Activated CD4-positive, alpha-beta T cell treated with anti-CD3 and anti-CD28 coated beads for 1 hour (primary cell): ENCODE measurements at regions not wholly inside any gene's neighbourhood (a gene's known extent, or its start where the extent isn't known, plus 50 kb on each side); places are given as distances from the start of the nearest gene placed in this dataset.

Source experiments
- DNase-seq: peaks from one replicate; pipeline ENCODE4 v3.0.0-alpha.2; 2020

DNA sequence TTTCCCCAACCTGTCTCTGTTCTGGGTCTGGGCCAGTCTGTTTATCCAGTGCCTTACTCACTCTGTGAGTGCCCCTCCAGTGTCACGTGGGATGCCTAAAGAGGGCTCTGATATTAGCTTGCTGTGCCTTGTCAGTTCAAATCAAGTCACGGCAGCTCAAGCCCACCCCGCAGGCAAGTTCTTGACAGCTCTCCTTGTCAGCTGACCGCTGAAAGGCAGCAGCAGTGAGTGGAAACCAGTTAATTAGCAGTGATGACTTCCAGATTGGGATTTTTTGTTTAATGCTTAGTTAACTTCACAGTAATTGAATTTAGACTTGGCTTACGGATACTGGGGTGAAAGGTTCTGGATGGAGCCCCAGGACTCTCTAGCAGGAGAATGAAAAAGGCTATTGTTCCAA, 210.1 kb downstream of the PSAT1 start:
- no peak for DNase-seq

DNA sequence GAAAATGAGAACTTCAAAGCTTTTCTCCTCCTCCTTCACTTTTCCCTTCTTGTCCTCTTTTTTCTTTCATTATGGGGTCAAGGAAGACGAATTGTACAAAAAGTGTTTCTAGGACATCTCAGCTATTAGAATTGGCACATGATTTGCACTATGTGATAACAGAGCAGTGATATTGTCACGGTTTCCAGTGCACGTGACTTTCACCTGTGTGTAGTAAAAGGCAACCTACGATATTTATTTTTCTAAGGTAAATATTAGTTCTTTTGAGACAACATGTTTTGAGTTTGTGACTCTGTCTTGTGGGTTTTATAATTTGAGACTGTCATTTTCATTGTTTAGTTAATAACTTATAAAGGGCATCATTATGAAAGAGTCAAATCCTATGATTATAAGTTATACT, 213.1 kb downstream of the PSAT1 start:
- DNase-seq = no peak

DNA sequence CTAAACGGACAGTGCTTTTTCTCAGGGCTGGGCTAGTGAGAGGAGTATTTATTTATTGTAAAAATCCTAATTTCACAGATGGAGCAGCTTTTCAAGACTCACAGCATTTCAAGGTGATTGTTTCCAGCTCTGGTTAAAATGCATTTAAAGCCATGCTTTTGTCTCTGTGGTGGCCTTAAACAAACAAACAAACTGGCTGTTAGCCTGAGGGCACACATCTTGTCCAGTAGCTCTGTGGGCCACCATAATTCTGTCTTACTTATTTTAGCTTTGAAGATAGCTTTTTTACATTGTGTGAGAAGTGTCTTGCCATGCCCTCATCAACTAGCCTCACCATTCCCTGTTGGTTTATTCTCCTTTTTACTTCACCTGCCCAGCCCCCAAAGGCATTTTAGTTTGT, 218.2 kb downstream of the PSAT1 start:
- no peak for DNase-seq

DNA sequence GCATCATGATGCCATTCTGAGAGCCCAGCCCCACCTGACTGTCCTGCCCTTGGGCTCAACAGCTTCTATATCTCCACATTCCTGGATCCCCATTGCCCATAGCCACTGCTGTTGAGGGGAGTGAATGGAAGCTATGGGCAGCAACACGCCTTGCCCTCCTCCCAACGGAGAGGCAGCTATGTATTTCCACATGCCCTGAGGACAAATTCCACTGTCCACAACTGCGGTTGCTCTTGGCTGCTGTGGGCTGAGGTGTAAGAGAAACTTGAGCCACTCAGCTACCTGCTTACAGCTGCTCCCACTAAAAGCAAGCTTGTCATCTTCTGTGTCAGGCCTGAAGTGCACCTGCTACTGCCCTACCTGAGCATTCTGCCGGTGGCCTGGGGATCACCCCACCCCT, 222.9 kb downstream of the PSAT1 start:
- DNase-seq = no peak

DNA sequence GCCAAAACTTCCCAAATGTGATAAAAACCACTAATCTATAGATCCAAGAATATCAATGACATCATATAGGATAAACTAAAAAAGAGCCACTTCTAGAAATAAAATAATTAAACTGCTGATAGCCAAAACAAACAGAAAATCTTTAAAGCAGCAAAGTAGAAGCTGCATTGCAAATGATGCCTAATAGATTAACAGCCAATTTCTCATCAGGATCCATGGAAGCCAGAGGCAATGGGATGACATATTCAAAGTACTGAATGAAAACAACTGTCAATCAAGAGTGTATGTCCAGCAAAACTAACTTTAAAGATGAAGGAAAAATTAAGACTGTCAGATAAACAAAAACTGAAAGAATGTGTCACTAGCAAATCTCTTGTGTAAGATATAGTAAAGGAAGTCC, 224.8 kb downstream of the PSAT1 start:
- DNase-seq = no peak

DNA sequence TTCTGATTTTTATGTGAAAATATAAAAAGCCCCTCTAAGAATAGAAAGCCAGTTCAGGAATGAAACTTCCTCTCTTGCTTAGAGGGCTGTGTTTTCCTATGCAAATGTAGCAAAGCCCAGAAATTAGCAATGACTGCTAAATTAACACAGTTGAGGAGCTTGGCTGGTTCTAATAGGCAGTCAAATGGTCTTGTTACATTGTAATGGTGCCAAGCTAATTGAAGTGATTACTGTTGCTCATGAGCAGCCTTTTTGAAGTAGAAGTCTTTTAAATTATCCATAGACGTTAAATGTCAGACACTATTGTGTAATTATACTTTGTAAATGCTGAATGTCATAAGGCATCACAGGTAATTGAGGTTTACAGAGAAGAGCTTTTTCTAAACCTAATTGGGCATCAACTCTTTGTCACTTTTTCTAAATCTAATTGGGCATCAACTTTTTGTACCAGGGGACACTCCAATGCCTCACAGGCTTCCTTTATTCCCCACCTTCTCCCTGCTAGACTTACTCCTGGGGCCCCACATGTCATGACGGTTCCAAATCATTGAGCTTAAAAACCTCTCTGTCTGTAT, 229.1 kb downstream of the PSAT1 start:
- DNase-seq = no peak

GRCh38 chr9:78533500-78533899, 236.6 kb downstream of the PSAT1 start:
- DNase-seq = no peak

GRCh38 chr9:78539188-78539587, 242.3 kb downstream of the PSAT1 start:
- no peak for DNase-seq

DNA sequence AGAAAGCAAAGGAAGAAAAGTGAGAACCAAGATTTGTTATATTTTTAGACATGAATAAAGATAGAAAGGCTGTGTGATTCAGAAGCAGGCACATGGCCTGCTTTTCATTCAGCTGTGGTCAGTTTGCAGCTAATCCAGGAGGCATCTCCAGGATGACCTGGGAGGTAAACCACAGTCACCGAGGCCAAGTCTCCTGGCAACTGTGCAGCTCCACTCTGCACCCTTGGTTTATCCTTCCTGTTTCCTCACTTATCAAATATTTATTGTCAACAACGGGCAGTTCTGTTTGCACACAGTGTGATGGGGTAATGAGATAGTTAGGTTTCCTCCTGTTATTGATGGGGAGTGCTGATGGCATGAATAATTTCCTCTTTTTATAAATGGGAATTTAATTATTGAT, 243.0 kb downstream of the PSAT1 start:
- DNase-seq = no peak

DNA sequence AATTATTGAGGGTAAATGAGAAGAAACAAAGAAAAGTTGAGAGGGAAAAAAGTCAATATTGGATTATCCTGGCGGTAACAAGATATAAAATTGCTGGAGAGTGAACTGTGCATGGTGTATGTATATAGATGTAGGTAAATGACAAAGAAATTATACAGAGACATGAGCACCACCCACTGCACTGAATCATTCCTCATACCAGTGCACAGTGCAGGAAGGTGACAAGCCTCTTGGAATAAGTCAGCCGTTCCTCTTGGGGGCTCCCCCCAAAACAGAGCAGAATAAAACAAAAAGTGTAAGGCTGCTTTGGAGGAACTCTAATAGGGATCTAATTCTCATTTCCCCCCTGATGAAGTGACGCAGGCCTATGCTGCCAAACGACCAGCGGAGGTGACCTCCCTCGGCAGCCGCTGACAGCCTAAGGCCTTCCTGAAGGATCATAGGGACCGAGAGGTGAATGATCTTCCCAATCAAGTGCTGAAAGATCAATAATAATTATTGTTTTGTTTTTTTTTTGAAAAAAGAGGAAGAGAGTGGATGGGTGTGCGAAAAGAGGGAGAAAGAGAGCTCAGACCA, 245.0 kb downstream of the PSAT1 start:
- no peak for DNase-seq

DNA sequence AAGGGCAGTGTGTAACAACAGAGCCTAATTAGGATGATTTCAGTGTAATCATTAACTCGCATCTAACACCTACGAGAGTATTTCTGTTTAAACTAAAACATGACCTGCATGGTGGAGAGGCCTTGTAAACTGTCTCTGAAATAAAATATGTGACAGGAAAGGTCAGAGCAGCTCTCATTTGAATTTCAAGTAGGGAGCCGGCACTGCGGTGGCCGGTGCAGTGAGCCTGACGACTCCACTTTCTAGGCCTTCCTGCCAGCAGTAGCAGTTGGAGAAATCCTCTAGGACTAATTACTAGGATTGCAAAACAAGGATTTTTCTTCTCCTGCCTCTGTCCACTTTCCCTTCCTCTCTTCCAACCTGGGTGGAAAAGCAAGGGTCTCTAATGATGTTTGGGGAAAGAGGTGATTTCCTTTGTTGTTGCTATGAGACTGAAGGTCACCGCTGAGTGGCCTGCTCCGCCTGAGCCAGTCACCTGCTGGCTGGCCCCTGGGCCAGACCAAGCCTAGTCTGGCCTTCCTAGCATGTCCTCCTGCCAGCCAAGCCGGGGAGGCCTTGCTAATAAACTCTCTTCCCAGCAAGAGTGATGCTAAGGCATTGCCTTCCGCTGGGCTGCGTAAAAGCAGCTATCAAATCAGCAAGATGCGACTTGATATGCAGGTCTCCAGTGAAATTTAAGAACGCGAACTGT, 245.7 kb downstream of the PSAT1 start:
- DNase-seq = no peak

DNA sequence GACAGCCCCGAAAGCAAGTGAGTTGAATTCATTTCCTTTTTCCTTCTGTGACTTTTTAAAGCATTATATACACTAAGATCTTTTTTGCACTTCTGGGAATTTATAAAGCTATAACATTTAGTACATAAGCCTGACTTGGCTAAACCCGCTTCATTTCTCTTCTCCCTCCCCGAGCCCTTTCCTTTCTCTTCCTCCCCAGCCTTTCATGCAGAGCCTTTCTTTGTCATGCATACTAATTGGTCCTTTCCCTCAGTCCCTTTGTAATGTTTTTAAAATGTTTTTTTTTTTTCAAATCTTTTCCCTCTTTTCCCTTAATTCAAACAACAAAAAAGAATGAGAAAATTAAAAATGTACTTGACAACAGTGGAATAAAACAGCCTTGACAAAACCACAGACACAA, 246.4 kb downstream of the PSAT1 start:
- DNase-seq = no peak

DNA sequence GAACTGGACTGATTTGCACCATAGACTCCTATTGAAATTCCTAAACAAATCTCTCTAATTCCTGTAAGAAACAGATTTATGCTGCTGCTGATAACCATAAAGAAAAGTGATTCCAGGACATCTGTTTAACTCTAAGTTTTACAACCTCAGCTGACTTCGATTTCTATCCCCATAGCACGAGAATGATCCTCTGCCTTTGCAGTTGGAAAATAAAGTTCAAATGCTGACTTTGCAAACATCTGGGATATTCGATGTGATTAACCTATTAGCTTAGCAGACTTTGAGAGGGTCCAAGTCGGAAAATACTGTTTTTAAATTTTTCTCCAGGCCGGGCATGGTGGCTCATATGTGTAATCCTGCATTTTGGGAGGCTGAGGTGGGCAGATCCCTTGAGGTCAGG, 247.3 kb downstream of the PSAT1 start:
- no peak for DNase-seq

GRCh38 chr9:78547831-78548230, 250.9 kb downstream of the PSAT1 start:
- DNase-seq = no peak

- DNase-seq = no peak
These were observed 251.7 kb downstream of the PSAT1 start for GRCh38 chr9:78548670-78549069.

GRCh38 chr9:78549711-78550110, 252.8 kb downstream of the PSAT1 start:
- DNase-seq = no peak

DNA sequence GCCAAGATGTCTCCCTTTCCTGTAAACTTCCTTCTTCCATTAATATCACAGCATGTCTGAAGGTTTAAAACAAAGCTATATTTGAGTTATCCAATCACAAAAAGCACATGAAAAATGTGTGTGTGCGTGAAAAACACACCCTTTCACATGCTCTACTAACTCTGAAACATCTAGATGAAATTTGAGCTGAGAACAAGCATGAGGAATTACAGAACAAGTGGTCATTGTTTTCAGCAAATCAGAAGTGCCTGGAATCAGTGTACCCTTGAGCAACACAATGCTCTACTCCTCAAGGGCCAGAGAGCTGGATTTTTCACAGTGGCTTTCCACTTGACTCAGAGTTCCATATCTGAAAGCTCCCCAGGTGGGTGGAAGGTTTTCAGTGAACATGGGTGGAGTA, 255.9 kb downstream of the PSAT1 start:
- no peak for DNase-seq

DNA sequence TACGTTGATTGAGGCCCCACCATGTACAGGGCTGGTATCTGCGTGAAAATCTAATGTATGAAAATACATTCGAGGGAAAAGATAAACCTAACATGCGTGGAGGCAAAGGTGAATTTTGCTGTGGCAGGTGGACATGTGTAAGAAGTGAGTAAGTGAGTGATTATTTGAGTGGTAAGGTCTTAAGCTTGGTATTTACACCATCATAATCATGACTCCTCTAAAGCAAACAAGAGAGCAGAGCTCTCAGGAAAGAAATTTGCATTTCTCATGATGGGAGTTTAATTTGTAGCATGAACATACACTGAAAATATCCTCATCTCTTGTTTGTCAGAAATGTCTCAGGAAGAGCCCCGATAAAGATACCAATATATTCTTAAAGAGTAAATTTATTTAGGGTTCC, 260.6 kb downstream of the PSAT1 start:
- DNase-seq = no peak

GRCh38 chr9:78559449-78559885, 262.5 kb downstream of the PSAT1 start:
- DNase-seq = no peak

GRCh38 chr9:78562021-78562420, 265.1 kb downstream of the PSAT1 start:
- DNase-seq = no peak

DNA sequence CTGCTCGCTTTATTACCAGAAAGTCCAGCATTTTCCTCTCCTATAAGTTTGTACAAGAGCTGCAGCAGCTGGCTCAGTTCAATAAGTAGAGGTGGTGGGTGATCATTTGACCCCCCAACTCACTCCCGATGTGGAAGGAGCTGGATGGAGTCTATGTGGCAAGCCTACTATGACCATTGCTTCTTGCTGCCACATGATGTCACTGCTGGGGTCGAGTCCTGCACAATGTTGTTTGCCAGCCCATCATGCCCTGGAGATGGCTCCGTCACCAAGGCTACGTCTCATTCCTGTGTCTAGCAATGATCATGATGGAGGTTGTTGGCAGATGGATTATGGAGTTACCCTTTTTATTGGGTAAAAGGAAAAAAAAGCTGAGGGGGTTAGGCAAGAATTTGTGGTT, 266.3 kb downstream of the PSAT1 start:
- DNase-seq = no peak

DNA sequence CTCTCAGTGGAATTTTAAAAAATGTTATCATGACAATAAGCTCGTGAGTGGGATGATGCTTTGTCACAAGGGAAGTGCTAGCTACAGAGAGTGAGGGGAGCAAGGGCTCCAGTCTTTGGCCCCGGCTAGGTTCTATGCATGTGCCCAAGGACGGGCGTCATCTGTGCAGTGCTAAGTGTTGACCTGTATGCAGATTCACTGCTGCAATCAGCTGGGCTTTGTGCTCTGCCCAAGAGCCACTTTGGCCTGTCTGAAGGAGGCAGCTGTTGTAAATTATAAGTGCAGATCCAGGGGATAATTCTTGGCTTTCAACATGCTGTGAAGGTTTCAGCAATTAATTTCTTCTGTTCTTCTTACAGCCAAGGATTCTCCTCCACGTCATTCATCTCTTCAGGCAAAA, 268.6 kb downstream of the PSAT1 start:
- no peak for DNase-seq

DNA sequence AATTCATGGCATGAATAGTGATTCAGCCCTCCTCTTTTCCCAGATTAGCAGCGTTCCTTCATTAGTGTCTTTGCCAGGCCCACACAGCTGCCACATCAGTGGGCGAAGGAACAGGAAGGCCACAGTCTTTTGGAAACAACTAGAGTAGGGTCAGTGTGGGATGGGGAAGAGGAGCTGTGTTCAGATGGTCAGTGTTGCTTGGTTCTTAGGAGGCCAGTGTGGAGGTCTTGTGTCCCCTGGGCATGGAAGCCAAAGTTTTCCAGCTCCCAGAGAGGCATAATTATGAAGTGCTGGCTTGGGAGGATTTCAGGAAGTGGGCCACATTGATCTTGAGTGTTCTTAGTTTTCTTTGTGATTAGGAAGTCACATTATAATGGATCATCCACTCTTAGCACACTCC, 269.6 kb downstream of the PSAT1 start:
- DNase-seq = no peak

DNA sequence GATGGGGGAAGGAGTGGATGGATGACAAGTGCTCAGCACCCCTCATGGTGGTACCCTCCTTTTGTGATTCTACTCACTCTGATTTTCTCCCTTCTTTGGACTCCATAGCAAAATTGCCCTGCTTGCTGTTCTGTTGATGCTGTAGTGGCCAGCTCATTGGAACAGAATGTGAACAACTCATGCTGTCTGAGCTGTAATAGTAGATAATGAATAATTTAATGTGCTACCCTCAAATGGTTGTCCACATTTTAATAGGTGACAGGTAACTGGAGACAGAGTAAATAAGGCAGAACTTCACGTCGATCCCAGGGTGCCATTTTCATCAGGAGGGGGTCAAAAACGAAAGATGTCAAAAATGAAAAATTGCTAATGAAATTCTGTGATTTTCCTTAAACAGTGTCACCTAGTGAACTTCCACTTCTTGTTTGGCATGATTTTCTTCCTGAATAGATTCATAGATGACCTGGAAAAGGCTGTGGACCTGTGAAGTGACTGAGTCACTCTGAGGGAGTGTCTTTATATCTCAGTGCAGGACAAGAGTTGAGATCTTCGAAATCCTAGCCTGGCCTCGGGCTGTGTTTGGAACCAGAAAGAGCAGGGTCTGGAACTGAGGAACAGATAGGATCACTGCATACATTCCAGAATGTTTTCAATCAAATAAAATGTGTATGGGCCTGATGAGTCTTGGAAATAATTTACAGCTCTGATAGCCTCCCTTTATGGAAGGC, 270.2 kb downstream of the PSAT1 start:
- no peak for DNase-seq
